ENCODE measurements at regions not wholly inside any gene's neighbourhood (a gene's known extent, or its start where the extent isn't known, plus 50 kb on each side); places are given as distances from the start of the nearest gene placed in this dataset.

GRCh38 chr6:15801912-15802311, 139.1 kb upstream of the DTNBP1 start:
- no peak for DNase-seq (ENCODE audit: low read depth, low spot score)

GRCh38 chr6:15800841-15801617, 138.2 kb upstream of the DTNBP1 start:
- DNase-seq (ENCODE audit: low read depth, low spot score) = no peak

- DNase-seq (ENCODE audit: low read depth, low spot score) = no peak
Measured at GRCh38 chr6:15798533-15799255, 135.9 kb upstream of the DTNBP1 start.

- DNase-seq (ENCODE audit: low read depth, low spot score) = no peak
Measured at GRCh38 chr6:15796844-15797243, 134.0 kb upstream of the DTNBP1 start.

GRCh38 chr6:15796130-15796771, 133.4 kb upstream of the DTNBP1 start:
- no peak for DNase-seq (ENCODE audit: low read depth, low spot score)

GRCh38 chr6:15793826-15794225, 131.0 kb upstream of the DTNBP1 start:
- DNase-seq (ENCODE audit: low read depth, low spot score) = no peak

- DNase-seq (ENCODE audit: low read depth, low spot score) = peak; percentile 52
Measured at GRCh38 chr6:15793288-15793687, 130.5 kb upstream of the DTNBP1 start.

GRCh38 chr6:15792842-15793241, 130.0 kb upstream of the DTNBP1 start:
- DNase-seq (ENCODE audit: low read depth, low spot score) = no peak

- DNase-seq (ENCODE audit: low read depth, low spot score) = no peak
Measured at GRCh38 chr6:15791448-15792181, 128.8 kb upstream of the DTNBP1 start.

GRCh38 chr6:15790116-15790515, 127.3 kb upstream of the DTNBP1 start:
- DNase-seq (ENCODE audit: low read depth, low spot score) = no peak

GRCh38 chr6:15786846-15787245, 124.0 kb upstream of the DTNBP1 start:
- no peak for DNase-seq (ENCODE audit: low read depth, low spot score)

- DNase-seq (ENCODE audit: low read depth, low spot score) = no peak
Measured at GRCh38 chr6:15783484-15783883, 120.7 kb upstream of the DTNBP1 start.

GRCh38 chr6:15781890-15782289, 119.1 kb upstream of the DTNBP1 start:
- no peak for DNase-seq (ENCODE audit: low read depth, low spot score)

GRCh38 chr6:15781333-15781732, 118.5 kb upstream of the DTNBP1 start:
- no peak for DNase-seq (ENCODE audit: low read depth, low spot score)

- no peak for DNase-seq (ENCODE audit: low read depth, low spot score)
Measured at GRCh38 chr6:15780437-15780836, 117.6 kb upstream of the DTNBP1 start.

GRCh38 chr6:15779726-15780125, 116.9 kb upstream of the DTNBP1 start:
- no peak for DNase-seq (ENCODE audit: low read depth, low spot score)

- DNase-seq (ENCODE audit: low read depth, low spot score) = no peak
Measured at GRCh38 chr6:15776458-15776980, 113.7 kb upstream of the DTNBP1 start.

- DNase-seq (ENCODE audit: low read depth, low spot score) = no peak
Measured at GRCh38 chr6:15775741-15776140, 112.9 kb upstream of the DTNBP1 start.

- DNase-seq (ENCODE audit: low read depth, low spot score) = no peak
Measured at GRCh38 chr6:15775076-15775634, 112.3 kb upstream of the DTNBP1 start.

- DNase-seq (ENCODE audit: low read depth, low spot score) = no peak
Measured at GRCh38 chr6:15773806-15774410, 111.1 kb upstream of the DTNBP1 start.

Measured in astrocyte of the hippocampus (primary cell).